ENCODE measurements at regions not wholly inside any gene's neighbourhood (a gene's known extent, or its start where the extent isn't known, plus 50 kb on each side); places are given as distances from the start of the nearest gene placed in this dataset.

GRCh38 chr9:1267141-1267570, 217.0 kb downstream of the DMRT2 start:
- no peaks in the 10 kb centered on the region for H3K36me3 ChIP-seq (replicated peaks; ENCODE audit: insufficient read depth, low read depth)
- no peaks in the 10 kb centered on the region for H3K9me2 ChIP-seq (replicated peaks; ENCODE audit: insufficient read depth)
- H3K4me2 ChIP-seq: no peak overlapping the region
- no peak for DNase-seq (ENCODE audit: low spot score)
- no peak overlapping the region for H3K4me3 ChIP-seq
- no peaks in the 10 kb centered on the region for H3K27me3 ChIP-seq
- 46% methylated on average over 3 of the region's 3 CpGs for WGBS (ENCODE audit: low lambda C conversion rate, missing lambda C conversion rate)
- no peaks in the 10 kb centered on the region for H4K20me1 ChIP-seq (ENCODE audit: insufficient read depth, poor library complexity, severe bottlenecking)
- H3K27ac ChIP-seq: no peak overlapping the region
- no peaks in the 10 kb centered on the region for H3K9me3 ChIP-seq (ENCODE audit: low read depth)
- H2AFZ ChIP-seq: no peak overlapping the region
- no peaks in the 10 kb centered on the region for H3K79me2 ChIP-seq
- TF ChIP-seq EZH2 (IDR thresholded peaks at IDR 0.05; ENCODE audit: borderline replicate concordance): no peak
- TF ChIP-seq EZH2phosphoT487 (IDR thresholded peaks at IDR 0.05; ENCODE audit: low read depth, severe bottlenecking, unreplicated experiment): no peak
- no peak for TF ChIP-seq CTCF (IDR thresholded peaks at IDR 0.05; ENCODE audit: poor library complexity)
- no peaks in the 10 kb centered on the region for H3K4me1 ChIP-seq (ENCODE audit: insufficient read depth)

- WGBS (ENCODE audit: low lambda C conversion rate, missing lambda C conversion rate): 55% methylated on average over 5 of the region's 5 CpGs
- Histone ChIP-seq H3K4me2 (no peak overlapping the region), H4K20me1 (ENCODE audit: insufficient read depth, poor library complexity, severe bottlenecking) (no peaks in the 10 kb centered on the region)
These were observed 217.4 kb downstream of the DMRT2 start for GRCh38 chr9:1267581-1267980.

GRCh38 chr9:1269533-1270315, 219.6 kb downstream of the DMRT2 start:
- H4K20me1 ChIP-seq (ENCODE audit: insufficient read depth, poor library complexity, severe bottlenecking): no peaks in the 10 kb centered on the region
- TF ChIP-seq CTCF (IDR thresholded peaks at IDR 0.05; ENCODE audit: poor library complexity) (no peak), EZH2 (IDR thresholded peaks at IDR 0.05; ENCODE audit: borderline replicate concordance) (no peak), EZH2phosphoT487 (IDR thresholded peaks at IDR 0.05; ENCODE audit: low read depth, severe bottlenecking, unreplicated experiment) (no peak)
- H3K9me3 ChIP-seq (ENCODE audit: low read depth): peaks cover 3% of the 10 kb centered on the region
- H3K9me2 ChIP-seq (replicated peaks; ENCODE audit: insufficient read depth): no peaks in the 10 kb centered on the region
- no peak overlapping the region for H3K4me2 ChIP-seq
- WGBS (ENCODE audit: low lambda C conversion rate, missing lambda C conversion rate): 16% methylated on average over 6 of the region's 6 CpGs
- no peak for DNase-seq (ENCODE audit: low spot score)
- H3K79me2 ChIP-seq: no peaks in the 10 kb centered on the region
- no peak overlapping the region for H3K4me3 ChIP-seq
- no peaks in the 10 kb centered on the region for H3K36me3 ChIP-seq (replicated peaks; ENCODE audit: insufficient read depth, low read depth)
- H3K27me3 ChIP-seq: no peaks in the 10 kb centered on the region
- no peak overlapping the region for H2AFZ ChIP-seq
- no peaks in the 10 kb centered on the region for H3K4me1 ChIP-seq (ENCODE audit: insufficient read depth)
- no peak overlapping the region for H3K27ac ChIP-seq

More at GRCh38 chr9:1267581-1267980, 217.4 kb downstream of the DMRT2 start:
- Histone ChIP-seq H3K27me3 (no peaks in the 10 kb centered on the region), H3K27ac (no peak overlapping the region), H3K36me3 (replicated peaks; ENCODE audit: insufficient read depth, low read depth) (no peaks in the 10 kb centered on the region), H3K4me1 (ENCODE audit: insufficient read depth) (no peaks in the 10 kb centered on the region), H2AFZ (no peak overlapping the region), H3K4me3 (no peak overlapping the region), H3K9me2 (replicated peaks; ENCODE audit: insufficient read depth) (no peaks in the 10 kb centered on the region), H3K9me3 (ENCODE audit: low read depth) (no peaks in the 10 kb centered on the region), H3K79me2 (no peaks in the 10 kb centered on the region)
- TF ChIP-seq EZH2phosphoT487 (IDR thresholded peaks at IDR 0.05; ENCODE audit: low read depth, severe bottlenecking, unreplicated experiment) (no peak), EZH2 (IDR thresholded peaks at IDR 0.05; ENCODE audit: borderline replicate concordance) (no peak), CTCF (IDR thresholded peaks at IDR 0.05; ENCODE audit: poor library complexity) (no peak)
- DNase-seq (ENCODE audit: low spot score): no peak

All from hepatocyte (in vitro differentiated cells).